ENCODE measurements at regions not wholly inside any gene's neighbourhood (a gene's known extent, or its start where the extent isn't known, plus 50 kb on each side); places are given as distances from the start of the nearest gene placed in this dataset.

GRCh38 chr5:54695198-54695966 is 177.8 kb downstream of the SNX18 start:
- in situ Hi-C loops (cut with HindIII; ENCODE audit: low sequenced_read_pairs) = no loop called here

DNA sequence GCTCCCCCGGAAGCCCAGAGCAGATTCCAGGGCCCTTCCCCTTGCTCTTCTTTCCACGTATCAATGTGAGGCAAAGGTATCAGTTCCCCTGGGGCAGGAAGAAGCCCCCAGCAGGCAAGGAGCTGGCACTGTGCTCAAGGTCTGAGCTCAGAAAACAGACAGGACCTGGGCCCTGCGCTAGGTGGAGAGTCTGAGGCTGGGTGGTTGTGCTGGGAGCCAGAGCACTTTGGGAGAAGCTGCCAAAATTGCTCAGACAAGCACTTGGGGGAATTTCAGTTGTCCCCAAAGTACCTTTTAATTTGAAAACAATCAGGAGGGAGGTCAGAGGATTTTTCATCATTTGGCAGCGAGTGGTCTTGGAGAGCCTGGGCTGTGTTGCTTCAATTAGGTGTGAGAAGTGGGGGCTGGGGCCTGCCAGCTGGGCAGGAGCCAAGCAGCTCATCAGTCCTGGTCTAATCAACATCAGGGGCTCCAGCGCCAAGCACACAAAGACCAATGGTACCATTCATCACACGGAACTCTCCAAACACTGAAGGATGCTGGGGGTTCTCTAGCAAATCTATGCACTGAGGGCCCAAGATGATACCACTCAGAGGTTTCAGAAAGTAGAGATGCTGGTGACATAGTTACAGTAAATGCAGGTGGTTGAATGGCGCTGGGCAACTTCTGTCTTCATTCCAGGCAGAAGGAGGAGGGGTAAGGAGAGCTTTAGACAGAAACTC is 176.5 kb downstream of the SNX18 start:
- in situ Hi-C loops (cut with HindIII; ENCODE audit: low sequenced_read_pairs) = no loop called here

GRCh38 chr5:54692631-54693030 is 175.1 kb downstream of the SNX18 start:
- in situ Hi-C loops (cut with HindIII; ENCODE audit: low sequenced_read_pairs) = no loop called here

DNA sequence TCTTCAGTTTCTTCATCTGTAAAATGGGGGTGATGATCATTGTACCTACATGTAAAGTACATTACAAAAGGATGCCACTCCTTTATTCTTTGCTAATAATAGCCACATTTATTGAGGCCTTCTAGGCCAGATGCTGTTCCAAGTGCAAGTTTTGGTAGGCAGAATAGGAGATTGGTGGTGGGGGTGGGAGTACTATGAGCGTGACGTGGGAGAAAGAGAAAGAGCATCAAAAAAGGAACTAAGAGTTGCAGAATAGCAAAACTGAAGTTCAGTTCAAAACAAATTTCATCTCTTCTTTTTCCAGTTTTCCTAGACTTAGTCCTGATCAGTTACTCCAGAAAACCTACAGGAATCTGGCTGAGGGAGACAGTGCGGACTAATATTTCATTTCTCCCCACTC is 174.1 kb downstream of the SNX18 start:
- in situ Hi-C loops (cut with HindIII; ENCODE audit: low sequenced_read_pairs) = no loop called here

DNA sequence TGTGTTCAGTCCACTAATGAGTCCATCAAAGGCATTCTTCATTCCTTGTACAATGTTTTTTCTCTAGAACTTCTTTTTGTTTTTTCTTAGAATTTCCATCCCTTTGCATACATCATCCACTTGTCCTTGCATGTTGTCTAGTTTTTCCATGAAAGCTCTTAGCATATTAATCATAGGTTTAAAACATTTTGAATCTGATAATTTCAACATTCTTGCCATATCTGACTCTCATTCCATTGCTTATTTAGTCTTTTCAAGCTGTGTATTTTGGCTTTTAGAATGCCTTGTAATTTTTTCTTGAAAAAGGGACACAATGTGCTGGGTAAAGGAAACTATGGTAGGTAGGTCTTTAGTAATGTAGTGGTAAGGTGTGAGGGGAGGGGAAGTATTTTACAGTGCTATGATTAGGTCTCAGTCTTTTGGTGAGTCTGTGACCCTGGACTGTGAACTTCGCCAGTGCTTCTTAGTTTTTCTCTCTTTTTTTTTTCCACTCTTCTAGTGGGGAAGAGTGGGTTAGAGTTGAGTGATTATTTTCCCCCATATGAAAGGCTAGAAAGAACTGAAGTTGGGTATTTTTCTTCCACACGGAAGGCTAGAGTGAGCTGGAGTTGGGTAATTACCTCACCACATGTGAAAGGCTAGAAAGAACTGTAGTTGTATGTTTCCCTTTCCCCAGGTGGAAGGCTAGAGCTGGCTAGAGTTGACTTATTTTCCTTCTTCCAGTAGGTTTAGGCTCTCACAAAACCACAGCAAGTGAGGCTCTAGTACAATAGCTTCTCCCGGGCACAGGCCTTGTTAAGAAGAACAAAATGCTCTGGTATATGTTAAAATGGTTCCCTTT is 172.1 kb downstream of the SNX18 start:
- in situ Hi-C loops (cut with HindIII; ENCODE audit: low sequenced_read_pairs) = no loop called here

- in situ Hi-C loops (cut with HindIII; ENCODE audit: low sequenced_read_pairs) = no loop called here
Observed at GRCh38 chr5:54680998-54681397, 163.4 kb downstream of the SNX18 start.

DNA sequence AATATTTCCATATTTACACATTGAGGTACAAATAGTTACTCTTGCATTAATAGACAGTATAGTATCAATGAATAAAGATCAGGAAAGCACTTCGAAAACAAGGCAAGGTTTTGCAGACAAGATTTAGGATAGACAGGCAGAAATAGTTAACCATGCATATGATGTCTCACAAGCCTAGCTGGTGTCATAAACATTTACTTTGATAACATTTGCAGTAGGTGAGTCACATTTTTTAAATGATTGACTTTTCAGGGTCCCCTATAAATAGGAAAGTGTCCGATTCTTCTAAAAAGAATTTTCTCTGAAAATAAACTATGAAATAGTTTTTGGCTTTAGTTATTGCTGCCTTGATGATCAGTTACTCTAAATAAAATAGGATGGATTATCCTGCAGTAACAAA is 162.1 kb downstream of the SNX18 start:
- in situ Hi-C loops (cut with HindIII; ENCODE audit: low sequenced_read_pairs) = no loop called here

DNA sequence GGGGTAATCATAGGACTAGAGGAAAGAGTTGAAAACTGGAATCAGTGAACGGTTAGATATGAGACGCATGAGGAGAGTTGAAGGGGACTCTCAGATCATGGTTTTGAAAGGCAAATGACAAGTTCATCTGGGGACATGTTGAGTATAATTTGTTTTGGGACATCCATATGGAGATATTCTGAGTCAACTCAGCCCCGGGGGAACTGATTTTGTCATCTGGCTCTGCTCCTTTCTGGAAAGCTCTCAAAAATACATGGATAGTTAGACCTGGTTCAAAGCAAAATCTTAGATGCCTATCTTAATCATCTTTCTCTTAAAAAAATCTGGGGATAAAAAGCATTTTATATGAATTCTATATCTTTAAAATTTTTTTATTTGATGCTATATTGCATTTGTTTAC is 161.2 kb downstream of the SNX18 start:
- in situ Hi-C loops (cut with HindIII; ENCODE audit: low sequenced_read_pairs) = no loop called here

DNA sequence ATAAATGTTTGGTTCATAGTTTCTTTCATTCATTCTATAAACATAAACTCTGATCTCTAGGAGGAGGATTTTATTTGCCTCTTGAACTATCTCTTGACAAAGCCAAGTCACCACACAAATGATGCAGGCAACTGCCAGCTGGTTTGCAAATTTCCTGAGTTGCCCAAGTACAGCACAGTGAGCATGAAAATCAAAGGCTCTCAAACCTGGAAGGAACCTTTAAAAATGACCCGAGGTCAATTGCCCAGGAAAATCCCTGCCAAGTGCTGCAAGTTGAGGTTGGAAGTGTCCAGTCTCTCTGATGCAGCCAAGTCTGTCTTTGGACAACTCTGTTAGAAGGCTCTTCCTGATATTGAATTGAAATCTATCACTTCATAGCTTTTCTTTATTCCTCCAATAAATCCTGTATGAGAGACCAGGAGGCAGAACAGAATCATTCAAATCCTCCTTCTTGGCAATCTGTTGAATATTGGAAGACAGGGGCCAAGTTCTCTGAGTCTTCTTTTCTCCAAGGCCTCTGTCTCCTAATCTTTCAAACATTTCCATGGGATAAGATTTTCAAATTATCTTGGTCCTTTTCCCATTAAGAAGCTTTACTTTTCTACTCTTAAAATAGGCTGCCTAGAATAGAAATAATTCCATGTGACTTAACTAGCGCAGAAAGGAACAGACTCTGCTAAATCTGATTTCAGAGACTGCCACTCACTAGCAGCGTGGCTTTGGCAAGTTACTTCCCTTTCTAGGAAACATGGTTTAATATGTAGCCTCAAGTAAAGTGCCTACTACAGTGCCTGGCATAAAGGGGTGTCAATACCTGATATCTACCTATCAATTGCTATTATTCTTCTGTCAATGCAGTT is 159.2 kb downstream of the SNX18 start:
- in situ Hi-C loops (cut with HindIII; ENCODE audit: low sequenced_read_pairs) = no loop called here

- in situ Hi-C loops (cut with HindIII; ENCODE audit: low sequenced_read_pairs) = no loop called here
Observed at GRCh38 chr5:54673523-54674225, 156.1 kb downstream of the SNX18 start.

DNA sequence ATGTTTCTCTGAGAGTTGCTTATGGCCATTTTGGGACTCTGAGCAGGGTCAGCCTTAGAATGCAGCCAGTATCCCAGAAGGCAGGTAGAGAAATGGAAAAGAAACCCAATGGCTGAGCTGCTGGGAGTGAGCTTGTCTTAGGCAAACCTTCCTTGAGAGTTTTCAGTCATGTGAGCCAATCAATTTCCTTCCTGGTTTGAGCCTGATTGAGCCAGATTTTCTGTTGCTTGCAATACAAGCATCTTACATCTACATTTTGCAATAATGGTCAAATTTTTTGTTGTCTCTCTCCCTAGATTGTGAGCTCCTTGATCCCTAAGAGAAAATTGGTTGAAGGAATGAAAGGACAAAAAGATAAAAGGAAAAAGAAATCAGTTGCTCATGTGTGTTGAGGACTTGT is 155.3 kb downstream of the SNX18 start:
- in situ Hi-C loops (cut with HindIII; ENCODE audit: low sequenced_read_pairs) = no loop called here

GRCh38 chr5:54671681-54672080 is 154.1 kb downstream of the SNX18 start:
- in situ Hi-C loops (cut with HindIII; ENCODE audit: low sequenced_read_pairs) = no loop called here

DNA sequence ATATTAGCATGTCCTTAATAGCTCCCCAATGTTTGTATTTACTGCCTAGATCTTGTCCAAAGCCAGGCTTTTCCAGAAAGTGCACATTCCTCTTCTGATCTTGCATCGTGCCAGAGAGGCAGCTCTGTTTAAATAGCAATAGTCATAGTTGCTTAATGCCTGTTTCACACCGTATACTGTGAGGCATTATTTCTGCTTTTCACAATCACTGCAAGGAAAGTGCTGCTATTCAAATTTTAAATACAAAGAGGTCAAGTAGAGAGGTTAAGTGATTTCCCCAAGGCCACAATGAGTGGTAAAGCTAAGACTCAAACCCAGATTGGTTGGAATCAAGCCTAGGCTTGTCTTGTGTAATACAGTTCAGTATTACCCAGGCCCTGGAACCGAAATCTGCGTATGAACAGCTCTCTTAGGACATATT is 153.6 kb downstream of the SNX18 start:
- in situ Hi-C loops (cut with HindIII; ENCODE audit: low sequenced_read_pairs) = no loop called here

DNA sequence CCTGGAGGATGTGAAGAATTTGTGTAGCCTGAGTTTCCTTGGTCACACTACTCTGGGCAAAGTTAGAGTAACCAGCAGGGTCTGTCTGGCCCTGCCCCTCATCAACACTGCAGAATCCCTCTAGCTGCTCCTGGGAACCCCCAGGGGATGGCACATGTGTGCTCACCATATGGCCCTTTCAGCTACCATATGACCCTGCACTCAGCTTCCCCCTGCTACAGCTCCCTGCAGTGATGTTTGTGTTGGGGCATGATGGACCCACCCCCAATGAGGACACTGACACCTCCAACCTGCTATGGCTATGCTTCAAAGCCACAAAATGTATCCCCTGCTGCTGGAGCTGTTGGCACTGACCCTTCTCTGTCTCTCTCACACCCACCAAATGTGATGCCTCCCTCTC is 152.7 kb downstream of the SNX18 start:
- in situ Hi-C loops (cut with HindIII; ENCODE audit: low sequenced_read_pairs) = no loop called here

DNA sequence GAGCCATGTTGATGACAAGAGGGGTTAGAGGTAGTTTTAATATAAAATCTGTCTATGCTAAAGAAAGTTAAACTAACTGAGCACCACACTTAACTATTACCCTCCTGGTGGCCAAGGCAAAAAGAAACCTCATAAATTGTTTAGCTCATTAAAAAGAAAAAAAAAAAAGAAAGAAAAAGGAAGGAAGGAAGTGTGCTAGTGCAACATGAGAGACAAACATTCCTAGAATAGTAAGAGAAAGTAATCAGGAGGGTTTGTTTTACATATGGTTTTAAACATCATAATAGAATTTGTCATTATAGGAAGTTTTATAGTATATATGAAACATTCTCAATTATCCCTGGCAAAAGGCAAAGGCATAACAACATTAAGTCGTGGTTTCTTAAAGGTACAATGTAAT is 152.3 kb downstream of the SNX18 start:
- in situ Hi-C loops (cut with HindIII; ENCODE audit: low sequenced_read_pairs) = no loop called here

- in situ Hi-C loops (cut with HindIII; ENCODE audit: low sequenced_read_pairs) = no loop called here
Observed at GRCh38 chr5:54669285-54669684, 151.7 kb downstream of the SNX18 start.

- in situ Hi-C loops (cut with HindIII; ENCODE audit: low sequenced_read_pairs) = no loop called here
Observed at GRCh38 chr5:54668096-54668495, 150.5 kb downstream of the SNX18 start.

GRCh38 chr5:54667136-54667535 is 149.6 kb downstream of the SNX18 start:
- in situ Hi-C loops (cut with HindIII; ENCODE audit: low sequenced_read_pairs) = no loop called here

GRCh38 chr5:54663866-54664265 is 146.3 kb downstream of the SNX18 start:
- in situ Hi-C loops (cut with HindIII; ENCODE audit: low sequenced_read_pairs) = no loop called here

DNA sequence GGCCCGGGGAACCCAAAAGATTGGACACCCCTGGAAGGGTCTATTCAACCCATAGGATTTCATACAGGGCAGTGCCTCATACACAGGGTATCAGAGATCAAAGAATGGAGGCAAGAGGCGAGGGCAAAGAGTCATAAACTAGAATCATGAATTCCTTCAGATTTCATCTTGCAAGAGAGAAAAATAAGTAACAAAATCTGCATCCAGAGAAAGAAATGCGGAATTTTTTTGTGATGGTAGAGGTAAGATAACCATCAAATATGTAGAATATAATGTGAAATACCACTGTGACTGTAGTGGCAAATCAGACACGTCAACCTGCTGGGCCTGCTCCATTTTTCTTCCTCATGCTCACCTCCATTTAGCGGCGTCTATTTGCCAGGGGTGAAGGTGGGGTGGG is 143.6 kb downstream of the SNX18 start:
- in situ Hi-C loops (cut with HindIII; ENCODE audit: low sequenced_read_pairs) = no loop called here
